HepG2 (cell line): ENCODE measurements at regions not wholly inside any gene's neighbourhood (a gene's known extent, or its start where the extent isn't known, plus 50 kb on each side); places are given as distances from the start of the nearest gene placed in this dataset.

Source experiments
- CEBPB ChIP-seq: IDR thresholded peaks from 2 replicates; pipeline ENCODE4 v1.6.1; 2011; ENCODE audit warnings: low read depth, low read length, improper control_type of control experiment, borderline replicate concordance
- IRF2 ChIP-seq: IDR thresholded peaks from 2 replicates; pipeline ENCODE4 v1.6.1; 2018; ENCODE audit warnings: missing genetic modification reagents, missing compliant biosample characterization
- RFXAP ChIP-seq: sonication (generic); formaldehyde crosslinking; IDR thresholded peaks from 2 replicates; pipeline ENCODE4 v1.4.0; 2020; ENCODE audit warnings: missing genetic modification reagents, borderline replicate concordance
- THAP11 ChIP-seq: IDR thresholded peaks from 2 replicates; pipeline ENCODE4 v1.6.1; 2016; ENCODE audit warnings: missing biosample characterization, missing genetic modification reagents
- U2AF1 ChIP-seq: fragments of 200-400 bp; formaldehyde crosslinking; optimal IDR thresholded peaks from 2 replicates; pipeline ENCODE3; 2017; ENCODE audit warnings: mild to moderate bottlenecking, low read depth, low read length
- ZBTB8A ChIP-seq: sonication (generic); formaldehyde crosslinking; IDR thresholded peaks from 2 replicates; pipeline ENCODE4 v1.4.0; 2020; ENCODE audit warnings: mild to moderate bottlenecking, low read depth, missing genetic modification reagents, borderline replicate concordance
- ZNF17 ChIP-seq: sonication (generic); formaldehyde crosslinking; IDR thresholded peaks from 2 replicates; pipeline ENCODE4 v1.5.0; 2020; ENCODE audit warnings: mild to moderate bottlenecking, missing genetic modification reagents
- ZNF672 ChIP-seq: sonication (generic); formaldehyde crosslinking; IDR thresholded peaks from 2 replicates; pipeline ENCODE4 v1.8.1; 2022; ENCODE audit warnings: missing genetic modification reagents
- ZSCAN30 ChIP-seq: sonication (generic); formaldehyde crosslinking; IDR thresholded peaks from 2 replicates; pipeline ENCODE4 v1.5.0; 2020; ENCODE audit warnings: mild to moderate bottlenecking, missing genetic modification reagents
- TF ChIP-seq, protein P1 (sequence below): sonication (generic); formaldehyde crosslinking; IDR thresholded peaks from 2 replicates; pipeline ENCODE4 v1.4.0; 2020; ENCODE audit warnings: missing genetic modification reagents, borderline replicate concordance
- TF ChIP-seq, protein P2 (sequence below): IDR thresholded peaks from 2 replicates; pipeline ENCODE4 v1.6.1; 2016; ENCODE audit warnings: missing compliant biosample characterization, missing genetic modification reagents, borderline replicate concordance
- TF ChIP-seq, protein P3 (sequence below): sonication (generic); IDR thresholded peaks from 2 replicates; pipeline ENCODE4 v1.6.1; 2016; ENCODE audit warnings: low read depth, borderline replicate concordance
- TF ChIP-seq, protein P4 (sequence below): sonication (generic); formaldehyde crosslinking; IDR thresholded peaks from 2 replicates; pipeline ENCODE4 v1.8.1; 2022; ENCODE audit warnings: low read depth, mild to moderate bottlenecking, missing genetic modification reagents

DNA sequence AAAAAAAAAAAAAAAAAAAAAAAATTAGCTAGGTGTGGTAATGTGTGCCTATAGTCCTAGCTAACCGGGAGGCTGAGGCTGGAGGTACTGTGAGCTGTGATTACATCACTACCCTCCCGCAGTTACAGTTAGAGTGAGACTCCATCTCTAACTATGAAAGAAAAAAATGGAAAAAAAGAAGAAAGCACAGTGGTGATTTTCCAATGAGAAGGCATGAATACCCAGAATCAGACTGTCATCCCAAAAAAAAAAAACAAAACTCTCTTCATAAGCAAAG, 269.9 kb upstream of the MKLN1 start:
- TF ChIP-seq IRF2 (CRISPR knock-in tag) (no peak), ZSCAN30 (CRISPR knock-in tag) (no peak), U2AF1 (no peak), THAP11 (CRISPR knock-in tag) (no peak), CEBPB (peak; percentile 49; the same call in 1 of the 2 replicates), RFXAP (CRISPR knock-in tag) (no peak), ZNF672 (no peak), ZBTB8A (CRISPR knock-in tag) (no peak), ZNF17 (CRISPR knock-in tag) (no peak)
- TF ChIP-seq, protein P1, sequence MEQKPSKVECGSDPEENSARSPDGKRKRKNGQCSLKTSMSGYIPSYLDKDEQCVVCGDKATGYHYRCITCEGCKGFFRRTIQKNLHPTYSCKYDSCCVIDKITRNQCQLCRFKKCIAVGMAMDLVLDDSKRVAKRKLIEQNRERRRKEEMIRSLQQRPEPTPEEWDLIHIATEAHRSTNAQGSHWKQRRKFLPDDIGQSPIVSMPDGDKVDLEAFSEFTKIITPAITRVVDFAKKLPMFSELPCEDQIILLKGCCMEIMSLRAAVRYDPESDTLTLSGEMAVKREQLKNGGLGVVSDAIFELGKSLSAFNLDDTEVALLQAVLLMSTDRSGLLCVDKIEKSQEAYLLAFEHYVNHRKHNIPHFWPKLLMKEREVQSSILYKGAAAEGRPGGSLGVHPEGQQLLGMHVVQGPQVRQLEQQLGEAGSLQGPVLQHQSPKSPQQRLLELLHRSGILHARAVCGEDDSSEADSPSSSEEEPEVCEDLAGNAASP (CRISPR knock-in tag) = no peak
- TF ChIP-seq, protein P2, sequence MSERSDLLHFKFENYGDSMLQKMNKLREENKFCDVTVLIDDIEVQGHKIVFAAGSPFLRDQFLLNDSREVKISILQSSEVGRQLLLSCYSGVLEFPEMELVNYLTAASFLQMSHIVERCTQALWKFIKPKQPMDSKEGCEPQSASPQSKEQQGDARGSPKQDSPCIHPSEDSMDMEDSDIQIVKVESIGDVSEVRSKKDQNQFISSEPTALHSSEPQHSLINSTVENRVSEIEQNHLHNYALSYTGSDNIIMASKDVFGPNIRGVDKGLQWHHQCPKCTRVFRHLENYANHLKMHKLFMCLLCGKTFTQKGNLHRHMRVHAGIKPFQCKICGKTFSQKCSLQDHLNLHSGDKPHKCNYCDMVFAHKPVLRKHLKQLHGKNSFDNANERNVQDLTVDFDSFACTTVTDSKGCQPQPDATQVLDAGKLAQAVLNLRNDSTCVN (CRISPR knock-in tag) = no peak
- TF ChIP-seq, protein P3, sequence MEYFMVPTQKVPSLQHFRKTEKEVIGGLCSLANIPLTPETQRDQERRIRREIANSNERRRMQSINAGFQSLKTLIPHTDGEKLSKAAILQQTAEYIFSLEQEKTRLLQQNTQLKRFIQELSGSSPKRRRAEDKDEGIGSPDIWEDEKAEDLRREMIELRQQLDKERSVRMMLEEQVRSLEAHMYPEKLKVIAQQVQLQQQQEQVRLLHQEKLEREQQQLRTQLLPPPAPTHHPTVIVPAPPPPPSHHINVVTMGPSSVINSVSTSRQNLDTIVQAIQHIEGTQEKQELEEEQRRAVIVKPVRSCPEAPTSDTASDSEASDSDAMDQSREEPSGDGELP = no peak
- TF ChIP-seq, protein P4, sequence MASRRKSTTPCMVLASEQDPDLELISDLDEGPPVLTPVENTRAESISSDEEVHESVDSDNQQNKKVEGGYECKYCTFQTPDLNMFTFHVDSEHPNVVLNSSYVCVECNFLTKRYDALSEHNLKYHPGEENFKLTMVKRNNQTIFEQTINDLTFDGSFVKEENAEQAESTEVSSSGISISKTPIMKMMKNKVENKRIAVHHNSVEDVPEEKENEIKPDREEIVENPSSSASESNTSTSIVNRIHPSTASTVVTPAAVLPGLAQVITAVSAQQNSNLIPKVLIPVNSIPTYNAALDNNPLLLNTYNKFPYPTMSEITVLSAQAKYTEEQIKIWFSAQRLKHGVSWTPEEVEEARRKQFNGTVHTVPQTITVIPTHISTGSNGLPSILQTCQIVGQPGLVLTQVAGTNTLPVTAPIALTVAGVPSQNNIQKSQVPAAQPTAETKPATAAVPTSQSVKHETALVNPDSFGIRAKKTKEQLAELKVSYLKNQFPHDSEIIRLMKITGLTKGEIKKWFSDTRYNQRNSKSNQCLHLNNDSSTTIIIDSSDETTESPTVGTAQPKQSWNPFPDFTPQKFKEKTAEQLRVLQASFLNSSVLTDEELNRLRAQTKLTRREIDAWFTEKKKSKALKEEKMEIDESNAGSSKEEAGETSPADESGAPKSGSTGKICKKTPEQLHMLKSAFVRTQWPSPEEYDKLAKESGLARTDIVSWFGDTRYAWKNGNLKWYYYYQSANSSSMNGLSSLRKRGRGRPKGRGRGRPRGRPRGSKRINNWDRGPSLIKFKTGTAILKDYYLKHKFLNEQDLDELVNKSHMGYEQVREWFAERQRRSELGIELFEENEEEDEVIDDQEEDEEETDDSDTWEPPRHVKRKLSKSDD (CRISPR knock-in tag) = no peak
